ENCODE measurements at regions not wholly inside any gene's neighbourhood (a gene's known extent, or its start where the extent isn't known, plus 50 kb on each side); places are given as distances from the start of the nearest gene placed in this dataset.

DNA sequence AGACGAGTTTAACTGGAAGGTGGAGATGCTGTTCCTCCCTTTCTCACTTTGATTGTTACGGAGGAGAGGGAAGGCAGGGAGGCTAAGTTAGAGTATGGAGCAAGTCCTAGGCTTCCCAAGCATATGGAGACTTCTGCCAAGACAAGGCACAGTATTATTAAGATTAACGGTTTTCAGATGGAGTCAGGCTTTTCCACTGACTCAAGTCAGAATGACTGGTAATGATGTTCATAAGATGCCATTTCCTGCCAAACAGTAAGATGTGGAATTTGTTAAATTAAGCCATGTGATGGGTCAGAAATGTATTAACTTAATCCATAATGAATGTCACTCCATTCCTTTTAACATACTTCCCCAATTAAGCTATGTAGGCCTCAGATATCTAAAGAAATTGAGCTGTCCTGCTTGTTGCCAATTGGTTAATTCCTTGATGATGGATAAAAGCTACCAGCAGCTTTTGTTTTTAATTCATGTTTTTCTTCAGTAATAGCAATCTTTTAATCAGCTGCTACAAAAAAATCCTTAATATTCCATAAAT, 383.7 kb downstream of the ZNF521 start:
- no peak for DNase-seq (ENCODE audit: low read depth in 3 of 3, low spot score in 2 of 3)

DNA sequence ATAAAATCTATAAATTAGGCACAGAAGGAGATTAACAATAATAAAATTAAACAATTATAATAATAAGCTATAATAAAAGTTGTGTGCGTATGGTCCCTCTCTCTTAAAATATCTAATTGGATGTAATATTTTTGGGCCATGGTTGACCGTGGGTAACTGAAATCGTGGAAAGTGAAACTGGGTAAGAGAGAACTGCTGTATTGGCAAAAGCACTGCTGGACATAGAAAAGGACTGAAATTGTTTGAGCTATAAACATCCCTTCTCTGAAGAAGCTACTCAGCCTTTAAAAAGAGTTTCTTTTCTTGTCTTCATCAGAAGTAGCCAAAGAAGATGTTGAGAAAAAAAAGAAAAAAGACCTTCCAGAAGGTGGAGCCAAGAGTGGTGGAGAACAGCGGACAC, 379.4 kb downstream of the ZNF521 start:
- DNase-seq (ENCODE audit: low read depth in 3 of 3, low spot score in 2 of 3): no peak

DNA sequence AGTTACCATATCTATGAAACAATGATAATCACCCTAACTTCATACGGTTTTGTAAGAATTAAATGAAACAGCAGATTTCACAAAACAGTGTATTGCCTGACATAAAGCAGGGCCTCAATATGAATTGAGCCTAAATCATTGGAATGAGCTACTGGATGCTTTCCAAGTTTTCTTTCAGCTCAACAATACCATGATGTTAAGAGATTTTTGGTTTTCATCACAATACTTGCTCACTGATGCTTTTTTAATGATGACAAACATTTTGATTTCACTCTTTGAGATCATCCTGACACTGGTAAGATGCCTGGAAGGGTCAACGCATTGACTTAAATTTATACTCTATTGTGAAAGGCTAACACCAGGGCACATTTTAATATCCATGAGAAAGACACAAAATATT, 377.5 kb downstream of the ZNF521 start:
- no peak for DNase-seq (ENCODE audit: low read depth in 3 of 3, low spot score in 2 of 3)

DNA sequence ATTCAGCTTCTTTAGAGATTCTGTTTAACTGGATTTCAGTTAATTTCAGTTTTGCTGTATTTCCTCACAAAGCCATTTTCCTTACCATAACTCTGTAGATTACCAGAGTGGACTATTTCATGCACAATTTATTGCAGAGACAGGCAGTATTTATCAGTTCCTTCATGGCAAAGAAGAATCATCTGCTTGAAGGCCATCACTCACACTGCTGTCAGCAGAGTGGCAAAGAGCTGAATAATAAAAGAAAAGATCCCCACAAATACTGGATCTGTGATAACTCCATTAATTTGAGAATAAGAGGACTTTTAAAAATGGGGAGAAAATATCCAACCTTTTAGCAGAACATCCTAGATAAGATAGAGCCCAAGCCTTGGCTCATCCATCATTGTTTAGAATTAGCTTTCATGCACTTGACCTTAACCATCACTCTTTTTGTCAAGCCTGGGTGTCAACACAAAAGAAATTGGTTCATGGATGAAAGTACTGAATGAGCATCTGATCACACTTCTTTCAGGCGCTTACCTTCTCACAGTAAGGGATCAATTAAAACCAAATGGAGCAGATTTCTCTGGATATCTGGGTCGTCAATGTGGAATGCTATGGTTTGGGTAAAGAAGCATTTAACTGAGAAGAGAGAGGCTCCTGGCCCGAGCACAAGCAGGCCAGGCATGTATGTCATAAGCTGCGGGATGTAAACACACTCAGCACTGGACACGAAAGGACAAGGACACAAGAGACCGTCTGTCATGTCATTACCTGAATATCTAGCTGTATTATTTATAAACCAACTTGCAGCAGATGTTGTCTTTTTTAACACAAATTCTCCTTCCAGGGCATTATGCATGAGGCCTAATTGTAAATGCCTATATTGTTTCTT, 376.2 kb downstream of the ZNF521 start:
- DNase-seq (ENCODE audit: low read depth in 3 of 3, low spot score in 2 of 3): no peak

DNA sequence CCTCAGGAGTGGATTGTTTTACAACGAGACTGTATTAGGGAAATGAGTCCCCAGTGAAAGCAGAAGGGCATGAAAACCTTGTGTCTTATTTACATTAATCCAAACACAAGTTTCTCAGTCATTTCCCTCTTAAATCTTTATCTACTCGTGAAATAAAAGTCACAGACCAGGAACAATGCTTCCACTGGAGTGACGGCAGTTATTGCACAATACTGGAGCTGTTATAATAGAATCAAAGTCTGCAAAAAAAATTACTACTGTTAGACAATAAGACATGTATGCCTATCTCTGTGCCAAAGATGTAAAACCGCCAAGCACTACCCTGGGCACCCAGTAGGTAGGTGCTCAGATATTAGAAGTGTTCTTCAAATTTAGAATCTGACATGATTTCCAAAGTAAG, 375.5 kb downstream of the ZNF521 start:
- DNase-seq (ENCODE audit: low read depth in 3 of 3, low spot score in 2 of 3): no peak

DNA sequence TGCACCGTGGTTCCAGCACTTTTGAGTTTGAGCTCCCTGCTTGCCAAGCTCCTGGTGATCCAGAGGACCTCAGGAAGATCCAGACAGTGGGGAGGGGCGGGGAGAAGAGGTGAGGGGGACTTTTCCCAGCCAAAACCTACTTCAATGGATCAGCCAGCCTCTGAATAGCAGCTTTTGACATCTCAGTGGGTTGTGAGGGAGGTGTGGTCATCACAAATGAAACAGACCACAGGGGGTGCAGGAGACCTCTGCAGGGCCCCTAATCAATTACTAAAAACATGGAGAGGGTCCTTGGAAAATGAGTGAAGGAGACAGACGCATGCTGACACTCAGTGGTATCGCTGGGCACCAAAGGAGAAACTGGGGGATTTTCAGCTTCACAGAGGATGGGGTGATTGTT, 372.7 kb downstream of the ZNF521 start:
- DNase-seq (ENCODE audit: low read depth in 3 of 3, low spot score in 2 of 3): no peak

DNA sequence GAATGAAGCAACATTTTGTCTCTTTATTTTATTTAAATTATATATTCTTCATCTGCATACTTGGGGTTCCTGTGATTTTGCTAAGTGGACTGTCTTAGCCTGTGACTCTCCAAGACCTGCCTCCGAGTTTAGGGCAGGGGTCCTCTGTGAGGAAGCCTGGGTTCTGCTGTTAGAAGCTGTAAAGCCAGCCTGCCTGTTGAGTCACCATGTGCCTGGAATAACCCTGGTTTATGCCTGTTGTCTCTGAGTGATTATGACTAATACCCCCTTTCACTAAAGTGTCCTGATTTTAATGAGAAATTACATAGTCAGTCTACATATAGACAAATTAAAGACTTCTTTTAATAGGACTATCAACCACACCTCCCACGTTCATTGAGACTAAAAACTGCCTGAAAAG, 369.1 kb downstream of the ZNF521 start:
- no peak for DNase-seq (ENCODE audit: low read depth in 3 of 3, low spot score in 2 of 3)

DNA sequence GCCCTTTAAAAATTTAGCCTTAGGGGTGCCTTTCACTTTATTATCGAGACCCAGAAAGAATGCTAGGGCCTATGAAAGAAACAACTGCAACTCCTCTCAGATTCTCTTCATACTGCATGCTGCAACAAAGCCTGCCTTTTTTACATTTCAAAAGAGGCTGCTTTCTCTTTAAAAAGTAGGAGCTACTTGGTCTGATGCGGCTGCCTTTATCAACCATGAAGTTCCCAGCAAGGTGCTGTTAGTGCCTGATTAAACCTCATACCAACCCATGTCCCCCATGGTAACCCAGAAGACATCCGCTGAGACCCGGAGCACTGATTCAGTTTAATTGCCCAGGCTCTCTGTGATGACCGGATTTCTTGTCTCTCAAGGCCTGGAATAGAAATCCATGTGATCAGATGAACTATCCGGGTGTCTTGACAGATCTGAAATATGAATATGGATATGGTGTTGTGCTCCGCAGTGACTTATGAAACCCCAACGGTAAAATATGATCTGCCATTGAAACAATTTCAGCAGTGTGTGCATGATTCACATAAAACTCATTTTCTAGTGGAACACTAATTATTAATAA, 368.3 kb downstream of the ZNF521 start:
- no peak for DNase-seq (ENCODE audit: low read depth in 3 of 3, low spot score in 2 of 3)

DNA sequence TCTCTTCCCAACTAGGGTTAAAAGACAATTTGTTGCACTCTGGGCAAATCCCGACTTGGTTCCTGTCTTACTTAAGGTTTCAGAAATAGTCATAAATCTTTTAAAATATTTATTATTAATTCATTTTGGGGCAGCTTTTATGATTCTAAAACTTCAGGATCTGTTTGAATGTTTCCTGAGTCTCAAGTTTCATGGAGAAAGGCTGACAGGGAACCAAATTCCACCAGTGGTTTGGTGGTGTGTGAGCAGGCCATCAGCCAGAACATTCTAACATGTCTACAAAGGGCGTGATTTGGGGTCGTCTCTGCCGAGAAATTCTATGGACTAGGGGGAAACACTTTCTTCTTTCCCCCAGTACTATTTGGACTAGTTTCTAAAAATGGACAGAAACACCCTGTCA, 366.4 kb downstream of the ZNF521 start:
- no peak for DNase-seq (ENCODE audit: low read depth in 3 of 3, low spot score in 2 of 3)

DNA sequence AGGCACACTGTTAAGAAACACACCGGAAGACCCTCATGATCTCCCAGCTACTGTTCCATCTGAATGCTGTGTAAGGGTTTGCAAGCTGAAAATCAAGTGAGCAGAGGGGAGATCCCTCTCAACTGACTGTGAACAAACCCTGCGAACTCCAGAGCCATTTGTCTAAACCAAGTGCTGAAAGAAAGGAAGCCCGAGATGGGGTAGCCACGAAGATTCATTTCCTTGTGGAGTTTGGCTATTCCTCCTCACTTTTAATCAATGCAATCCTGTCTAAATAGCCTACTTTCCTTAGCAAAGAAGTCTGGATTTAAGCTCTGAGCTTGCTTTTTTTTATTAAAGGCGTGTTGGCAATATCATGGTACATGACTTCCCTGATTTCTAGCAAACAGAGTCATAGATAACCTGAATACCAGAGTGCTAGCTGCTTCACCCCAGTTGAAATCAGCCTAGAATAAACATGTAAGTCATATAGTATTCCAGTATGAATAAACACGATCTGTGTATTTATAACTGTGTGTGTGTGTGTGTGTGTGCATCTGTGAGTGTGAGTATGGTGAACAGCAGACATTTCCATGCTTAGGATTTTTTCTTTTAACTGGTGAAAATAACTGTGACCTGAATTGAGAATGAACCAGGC, 365.2 kb downstream of the ZNF521 start:
- no peak for DNase-seq (ENCODE audit: low read depth in 3 of 3, low spot score in 2 of 3)

DNA sequence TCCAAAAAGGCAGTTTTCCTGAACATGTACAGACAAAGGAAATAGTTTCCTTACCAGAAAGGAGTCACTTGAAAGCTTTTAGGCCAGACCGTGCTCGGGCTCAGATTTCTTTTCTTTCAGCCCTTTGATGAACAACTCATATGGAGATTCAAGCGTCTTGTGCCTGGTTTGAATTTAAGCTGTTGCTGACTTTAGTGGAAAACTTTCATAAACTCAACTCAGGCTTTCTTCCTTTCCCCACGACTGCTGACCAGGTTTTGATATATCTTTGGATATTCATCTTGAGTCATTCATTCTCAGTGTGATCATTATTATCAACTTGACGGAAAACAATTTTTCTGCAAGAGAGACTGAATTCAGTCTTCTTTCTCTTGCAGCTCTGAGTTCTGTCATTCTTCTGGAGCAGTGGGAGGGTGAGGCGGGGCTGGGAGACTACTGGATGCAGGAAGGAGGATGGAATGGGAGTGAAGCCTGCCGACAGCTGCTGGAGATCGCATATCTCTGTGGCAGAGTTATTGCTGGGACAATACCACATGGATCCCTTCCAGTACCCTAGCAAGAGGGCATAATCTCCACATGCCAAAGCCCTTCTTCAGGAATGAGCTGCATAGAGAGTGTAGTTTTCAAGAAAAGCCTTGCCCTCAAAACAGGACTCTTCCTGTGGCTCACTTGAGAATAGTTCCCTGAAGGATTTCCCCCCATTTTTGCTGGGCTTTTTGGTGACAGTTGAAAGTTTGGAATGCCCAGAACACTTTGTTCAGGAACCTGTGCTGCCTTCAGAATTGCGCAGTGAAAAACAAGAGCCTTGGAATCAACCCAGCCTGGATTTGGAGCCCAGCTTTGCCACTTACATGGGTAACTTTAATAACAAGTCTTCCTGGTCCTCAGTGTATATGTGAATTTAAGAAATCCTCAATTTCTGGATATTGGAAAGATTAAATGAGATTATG, 364.4 kb downstream of the ZNF521 start:
- peak in 1 of 3 donors; percentile 45 for DNase-seq (ENCODE audit: low read depth in 3 of 3, low spot score in 2 of 3)

DNA sequence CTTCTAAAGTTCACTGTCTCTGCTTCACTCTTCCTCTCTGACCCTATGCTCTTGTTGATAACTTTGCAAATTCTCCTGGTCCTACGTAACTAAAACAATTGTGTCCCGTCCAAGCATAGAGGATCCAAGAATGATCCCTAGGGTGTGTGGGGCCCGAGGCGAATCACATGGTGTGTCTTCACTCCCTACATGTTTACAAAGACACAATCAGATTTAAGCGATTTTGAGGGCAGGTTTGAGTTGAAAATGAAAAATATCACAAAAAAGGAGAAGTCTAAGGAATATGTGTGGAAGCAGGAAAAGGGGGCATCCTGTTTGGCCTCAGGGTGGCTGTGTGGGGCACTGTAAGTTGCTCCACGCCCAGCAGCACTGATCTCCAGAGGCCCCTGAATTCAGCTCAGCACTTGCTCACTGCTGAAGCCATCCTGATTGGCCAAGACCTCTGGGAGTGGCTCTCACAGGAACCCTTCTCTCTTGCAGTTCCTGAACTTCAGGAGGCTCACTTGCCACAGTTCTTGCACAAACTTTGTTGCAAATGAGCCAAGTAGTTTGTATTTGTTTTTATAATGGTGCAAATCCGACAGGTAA, 363.6 kb downstream of the ZNF521 start:
- no peak for DNase-seq (ENCODE audit: low read depth in 3 of 3, low spot score in 2 of 3)

DNA sequence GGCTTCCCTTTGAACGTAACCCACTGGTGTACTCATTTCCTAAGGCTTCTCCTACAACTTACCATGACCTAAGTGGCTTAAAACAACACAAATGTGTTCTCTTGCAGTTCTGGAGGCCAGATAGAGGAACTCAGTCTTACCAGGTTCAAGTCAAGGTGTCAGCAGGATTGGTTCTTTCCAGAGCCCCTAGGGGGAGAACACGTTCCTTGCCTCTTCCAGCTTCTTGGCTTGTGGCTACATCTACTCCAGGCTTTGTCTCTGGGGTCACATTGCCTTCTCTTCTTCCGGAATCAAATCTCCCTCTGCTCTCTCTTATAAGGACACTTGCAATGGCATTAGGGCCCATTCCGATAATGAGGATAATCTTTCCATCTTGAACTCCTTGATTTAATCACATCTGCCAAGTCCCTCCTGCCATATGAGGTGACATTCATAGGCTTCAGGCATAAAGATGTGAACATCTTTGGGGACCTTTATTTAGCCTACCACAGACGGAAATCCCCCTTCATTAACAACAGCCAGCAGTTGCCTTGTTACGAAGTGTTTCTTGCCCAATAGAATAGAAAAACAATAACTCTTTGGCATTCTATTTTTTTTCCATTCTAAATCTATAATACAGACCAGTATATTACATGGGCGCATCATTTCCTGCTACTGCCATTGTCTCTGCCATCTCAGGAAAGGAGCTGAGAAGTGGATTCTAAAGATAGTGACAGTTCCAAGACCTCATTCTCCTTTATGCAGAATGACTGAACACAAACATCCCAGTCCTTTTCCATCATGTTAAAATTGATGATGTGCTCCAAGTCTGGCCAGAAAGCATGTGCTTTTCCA, 362.0 kb downstream of the ZNF521 start:
- DNase-seq (ENCODE audit: low read depth in 3 of 3, low spot score in 2 of 3): no peak

DNA sequence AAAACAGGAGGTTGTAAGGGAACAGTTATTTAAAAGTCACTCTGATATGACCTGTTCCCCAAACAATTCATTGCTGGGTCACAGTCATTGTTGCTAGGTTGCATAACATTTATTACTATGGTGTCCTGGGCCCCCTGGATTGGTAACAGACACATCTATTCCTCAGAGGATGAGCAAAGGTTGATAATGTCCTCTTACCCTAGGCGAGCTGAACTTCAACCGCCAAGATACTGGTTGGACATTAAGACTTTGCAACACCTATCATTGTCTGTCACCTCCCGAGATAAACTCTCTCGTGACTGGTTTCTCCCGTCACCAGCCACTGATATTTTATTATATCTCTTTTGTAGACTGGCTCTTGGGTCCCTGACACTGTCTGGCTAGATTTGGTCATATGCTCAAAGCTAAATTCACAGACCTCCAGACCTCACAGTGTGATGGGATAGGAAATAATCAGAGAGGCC, 361.3 kb downstream of the ZNF521 start:
- no peak for DNase-seq (ENCODE audit: low read depth in 3 of 3, low spot score in 2 of 3)

DNA sequence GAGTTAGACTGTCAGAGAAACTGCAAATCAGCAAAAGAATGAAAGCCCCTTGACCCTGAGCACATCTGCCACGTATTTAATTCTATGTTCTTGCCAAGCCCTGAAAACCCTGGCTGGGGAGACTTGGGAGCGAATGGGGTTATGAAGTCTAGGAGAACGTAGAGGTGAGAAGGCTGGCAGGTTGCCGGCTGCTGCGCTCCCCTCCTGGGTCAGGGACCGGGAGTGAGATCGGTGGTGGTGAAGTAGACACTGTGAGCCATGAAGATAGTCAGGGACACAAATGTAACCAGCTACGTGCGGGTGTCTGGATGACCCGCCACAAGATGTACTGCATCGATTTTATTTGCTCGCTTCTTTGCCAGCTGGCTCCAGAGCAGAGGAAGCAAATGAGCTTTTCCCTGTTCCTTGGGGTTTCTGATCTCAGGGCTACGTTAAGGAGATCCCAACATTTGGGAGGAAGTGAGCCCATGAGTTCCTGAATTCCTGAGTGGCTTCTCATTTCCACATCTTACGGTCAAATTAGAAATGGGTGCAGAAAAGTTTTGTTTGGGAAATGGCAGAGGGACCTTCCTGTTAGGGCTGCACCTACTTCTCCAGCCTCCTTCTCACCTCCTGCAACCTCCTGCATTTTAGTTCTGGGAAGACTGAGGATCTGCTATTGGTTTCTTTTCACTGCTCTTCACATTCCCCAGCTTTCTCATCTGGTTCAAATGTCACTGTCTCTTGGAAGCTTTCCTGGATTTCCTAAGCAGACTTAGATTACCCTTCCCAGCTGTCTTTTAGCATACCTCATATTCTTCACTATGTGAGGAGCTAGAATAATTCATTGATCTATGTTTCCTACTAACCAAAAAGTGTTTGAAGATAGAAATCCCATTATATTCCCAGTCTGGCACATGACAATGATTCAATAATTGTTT, 360.6 kb downstream of the ZNF521 start:
- no peak for DNase-seq (ENCODE audit: low read depth in 3 of 3, low spot score in 2 of 3)

DNA sequence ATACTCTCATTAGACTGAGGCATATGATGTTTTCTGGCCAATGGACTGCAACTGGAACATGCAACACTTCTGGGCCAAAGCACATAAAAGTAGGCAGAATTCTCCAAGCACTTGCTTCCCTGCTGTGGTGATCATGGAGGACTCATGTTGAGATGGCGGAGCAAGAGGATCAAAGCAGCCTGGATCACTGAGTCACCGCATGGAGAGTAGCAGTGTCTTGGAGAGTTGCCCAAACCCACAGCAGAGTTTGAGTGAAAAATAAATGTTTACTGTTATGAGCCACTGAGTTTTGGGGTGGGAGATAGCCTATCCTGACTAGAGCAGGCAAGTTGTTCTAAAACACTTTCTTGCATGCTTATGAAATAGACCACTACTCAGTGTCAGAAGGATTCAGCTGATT, 359.5 kb downstream of the ZNF521 start:
- DNase-seq (ENCODE audit: low read depth in 3 of 3, low spot score in 2 of 3): no peak

DNA sequence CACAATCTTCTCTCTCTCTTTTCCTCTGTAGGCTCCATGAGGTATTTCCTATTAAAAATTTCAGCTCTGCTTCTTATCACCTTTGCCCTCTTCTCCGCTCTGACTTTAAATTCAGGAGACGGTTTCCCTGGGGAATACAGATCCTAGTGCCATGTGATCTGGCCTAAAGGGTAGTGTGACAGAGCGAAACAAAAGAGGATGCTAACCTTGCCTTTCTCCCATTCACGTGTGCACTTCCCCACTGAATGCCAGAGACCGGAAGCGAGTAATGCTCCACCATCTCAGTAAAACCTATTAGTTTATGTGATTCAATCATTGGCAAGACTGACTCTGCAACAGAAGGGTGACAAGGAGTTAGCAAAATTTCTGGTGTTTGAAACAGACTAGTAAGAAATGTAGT, 358.3 kb downstream of the ZNF521 start:
- DNase-seq (ENCODE audit: low read depth in 3 of 3, low spot score in 2 of 3): no peak

DNA sequence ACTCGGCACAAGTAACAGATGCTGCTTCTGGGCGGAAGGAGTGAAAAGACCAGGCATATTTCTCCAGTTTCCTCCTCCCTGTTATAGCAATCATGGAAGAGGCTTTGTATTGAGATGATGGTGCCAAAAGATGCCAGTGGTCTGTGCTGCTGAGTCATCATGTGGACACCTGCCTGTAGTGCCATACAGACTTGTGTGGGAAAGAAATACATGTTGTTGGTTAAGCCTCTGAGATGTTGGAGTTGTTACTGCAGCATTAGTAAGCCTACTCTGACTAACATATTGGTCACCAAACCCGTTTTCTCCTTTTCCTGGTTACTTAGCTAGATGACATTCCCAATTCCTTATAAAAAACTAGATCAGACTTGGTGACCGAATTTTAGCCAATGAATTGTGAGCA, 356.9 kb downstream of the ZNF521 start:
- no peak for DNase-seq (ENCODE audit: low read depth in 3 of 3, low spot score in 2 of 3)

All from right renal cortex interstitium (tissue), 3 donors.